MV-4-11 (cell line): ENCODE measurements at regions not wholly inside any gene's neighbourhood (a gene's known extent, or its start where the extent isn't known, plus 50 kb on each side); places are given as distances from the start of the nearest gene placed in this dataset.

ENCODE experiments used
- DNase-seq: peaks from one replicate; lab custom pipeline; 2025; lab: John Stamatoyannopoulos, UW

DNA sequence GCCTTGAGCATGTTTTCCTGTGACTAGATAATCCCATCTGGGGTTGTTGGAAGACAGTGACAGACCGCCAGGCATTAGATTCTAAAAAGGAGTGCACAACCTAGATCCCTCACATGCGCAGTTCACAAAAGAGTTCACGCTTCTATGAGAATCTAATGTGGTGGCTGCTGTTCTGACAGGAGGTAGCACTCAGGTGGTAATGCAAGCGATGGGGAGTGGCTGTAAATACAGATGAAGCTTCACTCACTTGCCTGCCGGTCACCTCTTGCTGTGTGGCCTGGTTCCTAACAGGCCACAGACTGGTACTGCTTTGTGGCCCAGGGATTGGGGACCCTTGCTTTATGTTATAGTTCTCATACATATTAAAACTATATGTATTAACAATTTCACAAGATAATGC, 81.9 kb upstream of the TMLHE start:
- DNase-seq, result no peak

DNA sequence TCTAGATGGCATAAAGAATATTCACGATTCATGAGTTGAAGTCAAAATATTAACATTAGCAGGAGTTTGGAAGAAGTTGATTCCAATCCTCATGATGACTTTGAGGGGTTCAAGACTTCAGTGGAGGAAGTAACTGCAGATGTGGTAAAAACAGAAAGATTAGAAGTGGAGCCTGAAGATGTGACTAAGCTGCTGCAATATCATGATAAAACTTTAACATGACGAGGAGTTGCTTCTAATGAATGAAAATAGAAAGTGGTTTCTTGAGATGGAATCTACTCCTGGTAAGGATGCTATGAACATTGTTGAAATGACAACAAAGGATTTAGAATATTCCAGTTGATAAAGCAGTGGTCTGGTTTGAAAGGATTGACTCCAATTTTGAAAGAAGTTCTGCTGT, 70.1 kb upstream of the TMLHE start:
- DNase-seq, result no peak

DNA sequence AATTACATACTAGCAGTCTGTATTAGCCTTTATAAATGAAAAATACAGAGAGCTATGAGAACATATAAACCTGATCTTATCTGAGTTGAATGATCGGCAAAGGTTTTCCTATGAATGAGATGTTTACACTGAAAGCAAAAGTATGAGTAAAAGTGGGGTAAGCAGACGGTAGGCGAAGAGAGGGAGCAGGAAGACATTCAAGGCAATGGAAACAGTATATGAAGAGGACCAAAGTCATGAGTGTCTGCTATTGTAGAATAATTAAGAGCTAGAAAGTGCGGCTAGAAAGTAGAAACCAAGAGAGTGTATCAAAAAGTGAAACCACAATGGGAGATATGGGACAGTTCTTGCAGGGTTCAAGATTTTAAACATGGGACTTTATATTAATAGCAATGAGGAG, 67.0 kb upstream of the TMLHE start:
- DNase-seq, result no peak

DNA sequence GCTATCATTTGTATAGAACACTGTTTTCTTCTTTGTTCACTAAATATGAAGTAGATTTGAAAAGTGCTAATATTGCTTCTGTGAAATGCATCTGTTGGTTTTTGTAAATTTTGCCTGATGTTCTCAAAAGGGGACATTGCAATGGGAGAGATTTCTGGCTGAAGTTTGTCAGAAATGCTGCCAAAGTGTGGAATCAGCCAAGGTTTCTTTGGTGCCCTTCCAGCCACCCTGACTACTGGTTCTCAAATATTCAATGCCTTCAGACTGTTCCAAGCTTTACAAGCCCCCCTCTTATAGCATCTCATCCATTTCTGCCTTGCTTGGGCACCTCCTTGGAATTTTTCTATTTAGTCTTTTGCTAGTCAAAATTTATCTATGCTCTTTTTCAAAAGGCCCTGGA, 60.6 kb upstream of the TMLHE start:
- no peak for DNase-seq

DNA sequence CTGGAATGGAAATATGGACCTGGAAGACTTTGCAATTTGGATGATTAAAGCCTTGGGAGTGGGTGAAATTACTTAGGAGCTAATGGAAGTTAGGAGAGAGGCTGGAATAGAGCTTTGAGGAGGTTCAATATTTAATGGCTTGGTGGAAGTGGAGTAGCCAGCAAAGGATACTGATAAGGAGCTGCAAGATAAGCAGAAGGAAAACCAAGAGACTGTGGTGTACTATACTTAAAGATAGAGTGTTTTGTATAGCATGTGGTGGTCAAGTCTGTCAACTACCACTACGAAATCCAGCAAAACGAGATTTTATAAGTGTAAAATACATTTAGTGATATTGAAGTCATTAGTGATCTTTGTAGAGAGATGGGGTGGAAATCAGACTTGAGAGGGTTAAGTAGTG, 54.0 kb upstream of the TMLHE start:
- DNase-seq, result no peak
